ENCODE measurements at regions not wholly inside any gene's neighbourhood (a gene's known extent, or its start where the extent isn't known, plus 50 kb on each side); places are given as distances from the start of the nearest gene placed in this dataset.

- ChIA-PET CTCF (no interaction called here), POLR2A (no interaction called here)
- no peaks in the 10 kb centered on the region for H3K4me1 Mint-ChIP-seq (ENCODE audit: low read depth)
- Histone ChIP-seq H3K4me3 (ENCODE audit: low read length) (no peak overlapping the region), H3K36me3 (ENCODE audit: insufficient read depth, low read length) (no peaks in the 10 kb centered on the region), H3K9me3 (ENCODE audit: control insufficient read depth in 1 of 2, insufficient read depth in 1 of 2, low read length in 2 of 2) (no peaks in the 10 kb centered on the region), H3K27me3 (ENCODE audit: control insufficient read depth in 1 of 2, insufficient read depth in 2 of 2, low read length in 2 of 2) (no peaks in the 10 kb centered on the region), H3K27ac (ENCODE audit: low read depth in 1 of 2, low read length in 2 of 2) (no peak overlapping the region), H3K4me1 (ENCODE audit: insufficient read depth, low read length) (no peaks in the 10 kb centered on the region)
- no peaks in the 10 kb centered on the region for H3K27me3 Mint-ChIP-seq
- no peak for TF ChIP-seq CTCF (IDR thresholded peaks at IDR 0.05)
- ATAC-seq (ENCODE audit: poor library complexity) (no peak), DNase-seq (no peak)
- H3K36me3 Mint-ChIP-seq (ENCODE audit: low read depth) = no peaks in the 10 kb centered on the region
- intact Hi-C loops (cut with DNase I, micrococcal nuclease) = no loop called here
- H3K9me3 Mint-ChIP-seq = peaks cover 13% of the 10 kb centered on the region
- no peak overlapping the region for H3K27ac Mint-ChIP-seq
- H3K4me3 Mint-ChIP-seq = no peak overlapping the region
Observed at GRCh38 chr11:29022676-29023075, 914.5 kb downstream of the METTL15 start.

- ChIA-PET CTCF (no interaction called here), POLR2A (no interaction called here)
- Histone ChIP-seq H3K36me3 (ENCODE audit: insufficient read depth, low read length) (no peaks in the 10 kb centered on the region), H3K27ac (ENCODE audit: low read depth in 1 of 2, low read length in 2 of 2) (no peak overlapping the region), H3K9me3 (ENCODE audit: control insufficient read depth in 1 of 2, insufficient read depth in 1 of 2, low read length in 2 of 2) (no peaks in the 10 kb centered on the region), H3K27me3 (ENCODE audit: control insufficient read depth in 1 of 2, insufficient read depth in 2 of 2, low read length in 2 of 2) (no peaks in the 10 kb centered on the region), H3K4me3 (ENCODE audit: low read length) (no peak overlapping the region), H3K4me1 (ENCODE audit: insufficient read depth, low read length) (no peaks in the 10 kb centered on the region)
- intact Hi-C loops (cut with DNase I, micrococcal nuclease) = no loop called here
- TF ChIP-seq CTCF (IDR thresholded peaks at IDR 0.05) = no peak
- DNase-seq = no peak
- H3K4me3 Mint-ChIP-seq = no peak overlapping the region
- no peaks in the 10 kb centered on the region for H3K36me3 Mint-ChIP-seq (ENCODE audit: low read depth)
- no peaks in the 10 kb centered on the region for H3K4me1 Mint-ChIP-seq (ENCODE audit: low read depth)
- H3K27ac Mint-ChIP-seq = no peak overlapping the region
- peaks cover 10% of the 10 kb centered on the region for H3K9me3 Mint-ChIP-seq
- no peaks in the 10 kb centered on the region for H3K27me3 Mint-ChIP-seq
- ATAC-seq (ENCODE audit: poor library complexity) = no peak
Observed at GRCh38 chr11:29019960-29020683, 911.9 kb downstream of the METTL15 start.

- H3K4me1 ChIP-seq (ENCODE audit: insufficient read depth, low read length) = no peaks in the 10 kb centered on the region
- Mint-ChIP-seq H3K9me3 (peaks cover 10% of the 10 kb centered on the region), H3K36me3 (ENCODE audit: low read depth) (no peaks in the 10 kb centered on the region), H3K4me1 (ENCODE audit: low read depth) (no peaks in the 10 kb centered on the region), H3K27me3 (no peaks in the 10 kb centered on the region), H3K27ac (no peak overlapping the region), H3K4me3 (no peak overlapping the region)
- no peak overlapping the region for H3K4me3 ChIP-seq (ENCODE audit: low read length)
- H3K9me3 ChIP-seq (ENCODE audit: control insufficient read depth in 1 of 2, insufficient read depth in 1 of 2, low read length in 2 of 2) = no peaks in the 10 kb centered on the region
- no peak for TF ChIP-seq CTCF (IDR thresholded peaks at IDR 0.05)
- no peak overlapping the region for H3K27ac ChIP-seq (ENCODE audit: low read depth in 1 of 2, low read length in 2 of 2)
- intact Hi-C loops (cut with DNase I, micrococcal nuclease) = no loop called here
- no peaks in the 10 kb centered on the region for H3K27me3 ChIP-seq (ENCODE audit: control insufficient read depth in 1 of 2, insufficient read depth in 2 of 2, low read length in 2 of 2)
- CTCF ChIA-PET = no interaction called here
- POLR2A ChIA-PET = no interaction called here
- H3K36me3 ChIP-seq (ENCODE audit: insufficient read depth, low read length) = no peaks in the 10 kb centered on the region
- ATAC-seq (ENCODE audit: poor library complexity) (no peak), DNase-seq (no peak)
Observed at GRCh38 chr11:29018631-29019030, 910.4 kb downstream of the METTL15 start.

Data from CD4-positive, alpha-beta T cell (primary cell).